ENCODE measurements at regions not wholly inside any gene's neighbourhood (a gene's known extent, or its start where the extent isn't known, plus 50 kb on each side); places are given as distances from the start of the nearest gene placed in this dataset.
"Not testable (repeated sequence)": the region's sequence is repeated elsewhere in the genome, so short reads cannot be mapped to it uniquely, and the experiment has no call there.

DNA sequence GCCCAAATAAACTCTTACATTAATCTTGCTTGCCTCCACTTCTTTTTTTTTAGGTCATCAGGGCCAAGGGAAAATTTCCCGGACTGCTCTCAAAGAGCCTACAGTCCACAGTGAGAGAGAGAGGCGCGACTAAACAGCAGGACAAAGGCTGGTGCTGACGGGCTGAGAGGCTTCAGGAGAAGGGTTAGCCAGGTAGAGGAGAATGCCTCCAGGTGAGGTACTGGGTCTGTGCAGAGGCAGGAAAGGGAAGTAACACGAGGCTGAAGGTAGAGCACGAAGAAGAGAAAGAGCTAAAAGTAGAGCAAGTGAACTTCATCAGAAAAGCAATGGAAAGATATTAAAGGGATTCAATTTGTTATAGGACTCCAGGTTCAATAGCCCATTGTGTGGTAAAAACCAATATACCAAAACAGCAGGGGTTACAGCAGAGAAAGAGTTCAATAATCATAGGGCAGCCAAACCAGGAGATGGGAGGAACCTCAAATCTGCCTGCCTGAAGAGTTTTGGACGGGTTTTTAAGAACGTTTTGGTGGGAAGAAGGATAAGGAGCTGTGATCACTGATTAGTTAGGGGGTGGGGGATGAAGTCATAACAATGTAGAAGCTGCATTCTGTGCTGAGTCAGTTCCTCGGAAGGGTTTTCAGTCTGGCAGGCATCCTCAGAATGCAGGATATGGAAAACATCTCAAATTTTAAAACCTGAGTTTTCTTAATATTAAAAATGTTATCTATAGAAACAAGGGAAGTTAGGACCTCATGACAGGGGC lies 171.5 kb downstream of the AKR1D1 start:
- intact Hi-C loops (cut with DNase I) = no loop called here
- DNase-seq = no peak

DNA sequence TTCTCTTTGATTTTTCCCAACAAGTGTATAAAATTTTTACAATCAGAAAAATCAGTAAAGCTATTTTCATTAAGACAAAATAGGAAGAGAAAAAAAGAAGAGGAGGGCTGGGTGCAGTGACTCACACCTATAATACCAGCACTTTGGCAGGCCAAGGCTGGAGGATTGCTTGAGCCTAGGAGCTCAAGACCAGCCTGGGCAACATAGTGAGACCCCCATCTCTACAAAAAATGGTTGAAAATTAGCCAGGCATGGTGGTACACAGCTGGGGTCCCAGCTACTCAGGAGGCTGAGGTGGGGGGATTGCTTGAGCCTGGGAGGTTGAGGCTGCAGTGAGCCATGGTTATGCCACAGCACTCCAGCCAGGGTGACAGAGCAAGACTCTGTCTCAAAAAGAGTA lies 172.3 kb downstream of the AKR1D1 start:
- intact Hi-C loops (cut with DNase I) = no loop called here
- DNase-seq = no peak

GRCh38 chr7:138249975-138250374 lies 173.7 kb downstream of the AKR1D1 start:
- no peak for DNase-seq
- intact Hi-C loops (cut with DNase I) = no loop called here

DNA sequence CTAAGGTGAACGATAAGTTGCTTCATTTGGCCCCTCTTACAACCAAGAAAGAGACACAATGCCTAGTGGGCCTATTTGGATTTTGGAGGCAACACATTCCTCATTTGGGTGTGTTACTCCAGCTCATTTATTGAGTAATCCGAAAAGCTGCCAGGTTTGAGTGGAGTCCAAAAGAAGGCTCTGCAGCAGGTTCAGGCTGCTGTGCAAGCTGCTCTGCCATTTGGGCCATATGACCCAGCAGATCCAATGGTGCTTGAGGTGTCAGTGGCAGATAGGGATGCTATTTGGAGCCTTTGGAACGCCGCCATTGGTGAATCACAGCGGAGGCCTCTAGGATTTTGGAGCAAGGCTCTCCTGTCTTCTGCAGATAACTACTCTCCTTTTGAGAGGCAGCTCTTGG lies 176.4 kb downstream of the AKR1D1 start:
- intact Hi-C loops (cut with DNase I); DNase-seq: not testable (repeated sequence)

DNA sequence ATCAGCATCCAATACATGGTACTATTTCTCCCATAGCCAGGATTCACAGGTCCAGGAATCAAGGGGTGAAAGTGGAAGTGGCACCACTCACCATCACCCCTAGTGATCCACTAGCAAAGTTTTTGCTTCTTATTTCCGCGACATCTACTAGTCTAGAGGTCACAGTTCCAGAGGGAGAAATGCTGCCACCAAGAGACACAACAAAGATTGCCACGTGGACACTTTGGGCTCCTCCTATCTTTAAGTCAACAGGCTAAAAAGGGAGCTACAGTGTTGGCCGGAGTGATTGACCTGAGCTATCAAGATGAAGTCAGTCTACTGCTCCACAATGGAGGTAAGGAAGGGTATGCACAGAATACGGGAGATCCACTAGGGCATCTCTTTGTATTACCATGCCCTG lies 178.2 kb downstream of the AKR1D1 start:
- DNase-seq = no peak
- intact Hi-C loops (cut with DNase I) = no loop called here

GRCh38 chr7:138257459-138258196 lies 181.4 kb downstream of the AKR1D1 start:
- DNase-seq = no peak
- intact Hi-C loops (cut with DNase I) = no loop called here

- intact Hi-C loops (cut with DNase I) = no loop called here
- no peak for DNase-seq
Measured at GRCh38 chr7:138258197-138258559, 181.9 kb downstream of the AKR1D1 start.

DNA sequence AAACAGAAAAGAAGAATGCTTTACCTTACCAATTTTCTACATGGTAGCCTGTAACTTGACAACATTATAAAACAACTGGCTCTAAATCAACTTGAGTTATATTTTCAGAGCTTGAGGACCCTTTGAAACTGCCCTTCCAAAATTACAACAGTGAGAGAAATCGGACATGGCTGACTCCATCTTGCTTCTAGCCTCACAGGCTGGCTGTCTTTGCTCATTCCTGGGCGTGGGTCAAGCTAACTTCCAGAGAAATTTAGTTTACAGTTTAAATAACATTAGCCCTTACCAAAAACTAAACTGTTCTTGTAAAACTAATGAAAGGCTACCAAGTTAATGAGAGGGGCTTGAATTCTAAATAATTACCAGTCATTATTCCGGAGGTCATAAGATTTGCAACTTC lies 183.4 kb downstream of the AKR1D1 start:
- intact Hi-C loops (cut with DNase I) = no loop called here

GRCh38 chr7:138267934-138268333 lies 191.7 kb downstream of the AKR1D1 start:
- no peak for DNase-seq
- intact Hi-C loops (cut with DNase I) = no loop called here

More for the DNA sequence above, 183.4 kb downstream of the AKR1D1 start:
- DNase-seq = no peak

- no peak for DNase-seq
- intact Hi-C loops (cut with DNase I) = no loop called here
Measured at GRCh38 chr7:138276891-138277290, 183.2 kb upstream of the TRIM24 start.

DNA sequence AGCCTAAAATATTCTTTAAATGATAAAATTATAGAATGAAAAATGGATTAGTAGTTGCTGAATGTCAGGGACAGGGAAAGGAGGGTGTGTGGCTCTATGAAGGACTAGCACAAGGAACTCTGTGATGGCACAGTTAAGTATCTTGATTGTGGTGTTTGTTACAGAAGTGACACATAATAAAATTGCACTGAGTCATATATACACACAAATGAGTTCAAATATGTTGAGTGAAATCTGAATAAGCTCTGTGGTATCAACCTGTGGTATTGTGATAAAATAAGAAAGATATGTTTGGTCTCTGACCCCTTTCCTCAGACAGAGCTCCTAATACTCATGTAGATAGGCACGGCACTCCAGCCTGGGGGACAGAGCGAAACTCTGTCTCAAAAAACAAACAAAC lies 181.5 kb upstream of the TRIM24 start:
- DNase-seq = no peak
- intact Hi-C loops (cut with DNase I) = no loop called here

DNA sequence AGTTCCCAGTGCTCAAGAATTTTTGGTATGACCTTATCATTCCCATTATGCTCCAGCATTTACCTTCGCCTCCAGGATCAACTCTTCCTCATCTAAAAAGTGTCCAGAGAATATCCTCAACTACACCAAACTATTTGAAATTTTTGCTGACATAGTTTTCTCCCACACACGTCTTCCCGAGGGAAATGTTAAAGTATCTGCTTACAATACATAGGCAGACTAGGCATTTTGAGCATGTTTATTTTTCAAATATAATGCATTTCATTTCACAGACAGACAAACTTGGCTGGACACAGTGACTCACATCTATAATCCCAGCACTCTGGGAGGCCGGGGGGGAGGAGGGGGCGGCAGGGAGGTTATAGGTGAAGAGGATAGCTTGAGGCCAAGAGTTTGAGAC lies 177.1 kb upstream of the TRIM24 start:
- no peak for DNase-seq
- intact Hi-C loops (cut with DNase I) = no loop called here

DNA sequence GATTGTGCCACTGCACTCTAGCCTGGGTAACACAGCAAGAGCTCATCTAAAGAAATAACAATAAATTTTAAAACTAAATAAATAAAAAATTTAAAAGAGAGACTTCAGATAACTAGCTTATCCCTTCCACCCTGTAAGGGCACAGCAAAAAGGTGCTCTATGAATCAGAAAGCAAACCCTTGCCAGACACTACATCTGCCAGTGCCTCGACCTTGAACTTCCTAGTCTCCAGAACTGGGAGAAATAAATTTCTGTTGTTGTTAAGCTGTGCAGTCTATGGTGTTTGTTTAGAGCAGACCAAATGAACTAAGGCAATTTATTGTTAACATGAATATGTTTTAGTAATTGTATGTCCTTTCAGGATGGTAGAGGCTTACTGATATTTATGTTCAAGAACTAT lies 174.9 kb upstream of the TRIM24 start:
- intact Hi-C loops (cut with DNase I) = no loop called here
- DNase-seq = no peak

GRCh38 chr7:138286846-138287245 lies 173.2 kb upstream of the TRIM24 start:
- intact Hi-C loops (cut with DNase I) = no loop called here

DNA sequence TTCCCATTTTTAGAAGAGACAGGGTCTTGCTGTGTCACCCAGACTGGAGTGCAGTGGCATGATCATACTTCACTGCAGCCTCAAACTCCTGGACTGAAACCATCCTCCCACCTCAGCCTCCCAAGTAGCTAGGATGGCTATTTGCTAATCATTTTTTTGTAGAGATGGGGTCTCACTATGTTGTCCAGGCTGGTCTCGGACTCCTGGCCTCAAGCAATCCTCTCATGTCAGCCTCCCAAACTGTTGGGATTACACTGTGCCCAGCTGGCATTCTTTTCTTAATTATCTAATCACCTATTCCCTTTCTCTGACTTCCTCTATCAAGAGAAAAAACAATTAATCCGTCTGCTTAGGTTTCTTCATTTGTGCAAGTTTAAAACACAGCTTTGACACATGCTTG lies 172.5 kb upstream of the TRIM24 start:
- no peak for DNase-seq
- intact Hi-C loops (cut with DNase I) = no loop called here

More at GRCh38 chr7:138286846-138287245, 173.2 kb upstream of the TRIM24 start:
- no peak for DNase-seq

DNA sequence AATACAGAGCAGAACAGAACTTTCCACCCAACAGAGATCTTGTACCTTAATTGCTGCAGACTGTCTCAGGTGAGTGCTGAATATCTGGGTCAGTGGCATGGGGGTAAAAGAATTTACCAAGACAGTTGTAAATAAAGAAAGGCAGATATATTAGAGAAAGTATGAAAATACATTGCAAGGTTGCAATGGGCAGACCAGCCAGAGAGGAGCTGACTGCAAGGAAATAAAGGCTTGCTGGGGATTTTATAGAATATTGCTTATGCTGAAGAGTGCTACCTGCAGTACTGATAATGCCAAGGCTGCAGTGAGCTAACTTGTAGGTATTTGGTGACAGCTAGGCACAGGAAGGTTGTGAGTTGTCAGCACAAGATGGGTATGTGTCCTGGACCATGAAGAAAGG lies 171.0 kb upstream of the TRIM24 start:
- intact Hi-C loops (cut with DNase I) = no loop called here
- no peak for DNase-seq

DNA sequence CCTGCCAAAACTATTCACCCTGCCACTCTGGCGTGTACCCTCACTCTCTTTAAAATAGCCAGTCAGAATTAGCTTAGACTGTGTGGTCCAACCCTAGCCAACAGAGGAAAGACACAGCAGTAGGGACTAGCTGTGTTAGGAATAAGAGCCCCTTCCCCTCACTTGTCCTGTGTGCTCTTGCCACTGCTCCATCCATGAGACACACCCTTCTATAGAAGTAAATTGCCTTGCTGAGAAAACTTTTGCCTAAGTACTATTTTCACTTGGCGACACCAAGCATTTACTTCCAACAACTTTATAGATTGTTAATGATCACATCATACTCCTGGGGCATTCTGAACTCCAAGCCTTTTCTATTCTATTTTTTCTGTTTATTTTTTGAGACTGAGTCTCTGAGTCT lies 170.2 kb upstream of the TRIM24 start:
- intact Hi-C loops (cut with DNase I) = no loop called here

GRCh38 chr7:138292951-138293350 lies 167.1 kb upstream of the TRIM24 start:
- intact Hi-C loops (cut with DNase I) = no loop called here
- no peak for DNase-seq

More for the DNA sequence above, 170.2 kb upstream of the TRIM24 start:
- no peak for DNase-seq

DNA sequence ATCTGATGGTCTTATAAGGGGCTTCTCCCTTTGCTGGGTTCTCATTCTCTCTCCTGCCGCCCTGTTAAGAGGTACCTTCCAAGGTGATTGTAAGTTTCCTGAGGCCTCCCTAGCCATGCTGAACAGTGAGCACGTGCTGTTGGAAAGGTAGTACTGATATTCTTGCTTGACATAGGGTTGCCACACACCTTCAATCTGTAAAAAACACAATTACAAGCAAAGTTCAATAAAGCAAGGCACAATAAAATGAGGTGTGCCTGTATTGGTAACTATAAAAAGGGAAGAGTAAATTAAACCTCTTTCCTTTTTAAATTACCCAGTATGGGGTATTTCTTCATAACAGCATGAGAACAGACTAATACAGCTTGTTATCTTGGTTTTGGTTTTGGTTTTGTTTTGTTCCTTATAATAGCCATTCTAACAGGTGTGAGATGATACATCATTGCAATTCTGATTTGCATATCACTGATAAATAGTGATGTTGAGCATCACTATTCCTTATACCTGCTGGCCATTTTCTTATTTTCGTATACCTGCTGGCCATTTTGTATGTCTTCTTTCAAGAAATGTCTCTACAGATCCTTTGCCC lies 164.9 kb upstream of the TRIM24 start:
- intact Hi-C loops (cut with DNase I) = no loop called here
- no peak for DNase-seq

DNA sequence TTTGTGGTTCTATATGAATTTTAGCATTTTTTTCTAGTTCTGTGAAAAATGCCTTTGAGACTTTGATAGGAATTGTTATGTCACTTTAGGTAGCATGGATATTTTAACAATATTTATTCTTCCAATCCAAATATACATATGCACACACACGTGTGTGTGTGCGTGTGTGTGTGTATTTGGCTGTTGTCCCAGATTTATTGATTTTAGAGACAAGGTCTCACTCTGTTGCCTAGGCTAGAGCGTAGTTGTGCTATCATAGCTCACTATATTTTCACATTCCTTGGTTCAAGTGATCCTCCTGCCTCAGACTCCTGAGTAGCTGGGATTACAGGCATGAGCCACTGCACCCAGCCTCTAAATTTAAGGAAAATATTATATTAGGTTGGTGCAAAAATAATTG lies 162.5 kb upstream of the TRIM24 start:
- no peak for DNase-seq
- intact Hi-C loops (cut with DNase I) = no loop called here

DNA sequence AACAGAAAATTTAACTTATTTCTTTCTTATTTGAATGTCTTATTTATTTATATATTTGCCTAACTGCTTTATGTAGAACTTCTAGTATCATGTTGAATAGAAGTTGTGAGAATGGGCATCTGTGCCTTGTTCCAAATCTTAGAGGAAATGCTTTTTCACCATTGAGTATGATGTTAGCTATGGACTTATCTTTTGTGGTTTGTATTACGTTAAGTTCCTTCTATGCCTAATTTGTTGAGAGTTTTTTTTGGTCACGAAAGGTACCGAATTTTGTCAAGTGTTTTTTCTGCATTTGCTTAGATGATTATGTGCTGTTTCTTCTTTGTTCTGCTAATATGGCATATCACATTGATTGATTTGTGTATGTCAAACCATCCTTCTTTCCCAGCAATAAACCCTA lies 161.0 kb upstream of the TRIM24 start:
- intact Hi-C loops (cut with DNase I) = no loop called here
- DNase-seq = no peak

Measured in head of caudate nucleus (tissue), 42 donors.